GM12878 (cell line): ENCODE measurements at regions not wholly inside any gene's neighbourhood (a gene's known extent, or its start where the extent isn't known, plus 50 kb on each side); places are given as distances from the start of the nearest gene placed in this dataset.

Experiments
- ATAC-seq: fragments of 200-7000 bp; cut with Tn5 transposase; 3 replicates; pipeline ENCODE4 v1.9.1; 2020; ENCODE audit warnings: mild to moderate bottlenecking, moderate library complexity
- BruUV-seq: library from RNA; stranded (reverse); fragments of 400-500 nt; replicated peaks from 2 replicates; lab custom pipeline; 2021; lab: Mats Ljungman, UMichigan
- CTCF ChIA-PET: fragments of 300-600 bp; sonication (Branson Sonifier 250); formaldehyde crosslinking; extraction: SDS; loops from one replicate; lab custom pipeline; 2021; ENCODE audit warnings: inconsistent platforms; lab: Yijun Ruan, JAX
- POLR2A ChIA-PET: fragments of 350-600 bp; formaldehyde crosslinking; extraction: SDS; loops from one replicate; lab custom pipeline; 2021; ENCODE audit warnings: inconsistent platforms; lab: Charles Lee
- RAD21 ChIA-PET: fragments of 300-600 bp; sonication (Branson Sonifier 250); formaldehyde crosslinking; loops from one replicate; lab custom pipeline; 2023; ENCODE audit warnings: antibody characterized with exemption; ENCODE audit not compliant: unreplicated experiment; lab: Charles Lee
- SMC1A ChIA-PET: fragments of 300-600 bp; sonication (Branson Sonifier 250); formaldehyde crosslinking; loops from one replicate; lab custom pipeline; 2023; ENCODE audit not compliant: unreplicated experiment, uncharacterized antibody; lab: Charles Lee
- DNase-seq: peaks from one replicate; pipeline ENCODE4 v3.0.0-alpha.2; 2011; ENCODE audit warnings: low read depth, low spot score
- FAIRE-seq: peaks from 3 replicates; lab custom pipeline; 2011; peaks lifted over from hg19 to GRCh38; lab: Jason Lieb, UNC
- H2AFZ ChIP-seq: 2 replicates; pipeline ENCODE4 v1.6.0; 2011; ENCODE audit warnings: low read depth, low read length, control low read depth; ENCODE audit not compliant: control insufficient read depth
- H3K27ac ChIP-seq: 2 replicates; pipeline ENCODE4 v1.5.1; 2011; ENCODE audit warnings: control low read depth; ENCODE audit not compliant: control insufficient read depth, insufficient read depth
- H3K27me3 ChIP-seq, 2 experiments: replicated peaks in 1 of 2; 2 replicates each; pipeline versions ENCODE4 v1.6.0 to v1.6.1; 2011; ENCODE audit warnings: low read length in 1 of 2; ENCODE audit not compliant: control insufficient read depth in 2 of 2, insufficient read depth in 2 of 2
- H3K36me3 ChIP-seq, 2 experiments: 2 replicates each; pipeline ENCODE4 v1.5.1; 2011; ENCODE audit warnings: low read length in 1 of 2; ENCODE audit not compliant: control insufficient read depth in 2 of 2, insufficient read depth in 2 of 2
- H3K4me1 ChIP-seq: 2 replicates; pipeline ENCODE4 v1.6.1; 2011; ENCODE audit warnings: mild to moderate bottlenecking, low read length, moderate library complexity, mixed read lengths; ENCODE audit not compliant: control insufficient read depth, insufficient read depth
- H3K4me2 ChIP-seq: 2 replicates; pipeline ENCODE4 v1.6.0; 2011; ENCODE audit warnings: control low read depth; ENCODE audit not compliant: control insufficient read depth, insufficient read depth
- H3K4me3 ChIP-seq: fragments of 200-600 bp; sonication (generic); 2 replicates; pipeline ENCODE4 v1.5.1; 2016
- H3K79me2 ChIP-seq: 2 replicates; pipeline ENCODE4 v1.6.0; 2011; ENCODE audit warnings: low read length; ENCODE audit not compliant: control insufficient read depth, insufficient read depth
- H3K9ac ChIP-seq: 2 replicates; pipeline ENCODE4 v1.8.0; 2011; ENCODE audit warnings: low read length, control low read depth, mixed read lengths; ENCODE audit not compliant: control insufficient read depth, insufficient read depth
- H3K9me3 ChIP-seq: replicated peaks from 3 replicates; pipeline ENCODE4 v1.5.1; 2011; ENCODE audit warnings: mild to moderate bottlenecking, low read length; ENCODE audit not compliant: control insufficient read depth, insufficient read depth
- H4K20me1 ChIP-seq: 2 replicates; pipeline ENCODE4 v1.6.0; 2011; ENCODE audit not compliant: control insufficient read depth, insufficient read depth
- CBFB ChIP-seq: IDR thresholded peaks from 2 replicates; pipeline ENCODE4 v1.6.1; 2016; ENCODE audit warnings: antibody characterized with exemption, low read depth
- HCFC1 ChIP-seq: fragments of 150-350 bp; IDR thresholded peaks from 2 replicates; pipeline ENCODE4 v1.6.1; 2014; ENCODE audit warnings: low read length
- IRF4 ChIP-seq: IDR thresholded peaks from 2 replicates; pipeline ENCODE4 v1.6.1; 2011; ENCODE audit warnings: low read depth, low read length
- NR2C1 ChIP-seq: fragments of 450-650 bp; IDR thresholded peaks from 2 replicates; pipeline ENCODE4 v1.6.1; 2017; ENCODE audit warnings: antibody characterized with exemption, mild to moderate bottlenecking, moderate library complexity
- RAD51 ChIP-seq: fragments of 450-650 bp; IDR thresholded peaks from 2 replicates; pipeline ENCODE4 v1.6.1; 2016; ENCODE audit warnings: moderate library complexity, mild to moderate bottlenecking, inconsistent platforms
- RCOR1 ChIP-seq: conservative IDR thresholded peaks from 2 replicates; pipeline ENCODE4 v1.6.1; 2012; ENCODE audit warnings: low read depth, low read length, improper control_type of control experiment
- RUNX3 ChIP-seq: IDR thresholded peaks from 2 replicates; pipeline ENCODE4 v1.6.1; 2012; ENCODE audit warnings: low read length, inconsistent platforms
- SP1 ChIP-seq: IDR thresholded peaks from one replicate; pipeline ENCODE4 v1.6.1; 2011; ENCODE audit warnings: low read depth, low read length
- STAT3 ChIP-seq: IDR thresholded peaks from 2 replicates; pipeline ENCODE4 v1.6.1; 2011; ENCODE audit warnings: low read depth, low read length, improper control_type of control experiment
- ZNF217 ChIP-seq: fragments of 450-650 bp; IDR thresholded peaks from 2 replicates; pipeline ENCODE4 v1.6.1; 2017; ENCODE audit warnings: antibody characterized with exemption, mild to moderate bottlenecking
- WGBS: methylation state at CpG from one replicate; pipeline ENCODE4 v1.1.6; 2016; ENCODE audit warnings: low lambda C conversion rate; ENCODE audit not compliant: insufficient replicate concordance, insufficient coverage; ENCODE audit errors: missing lambda C conversion rate; 5-methylcytosine and 5-hydroxymethylcytosine counted together
- in situ Hi-C: fragments of 300-500 bp; cut with MboI; formaldehyde crosslinking; loops from 9 replicates; pipeline ENCODE4 v1.14.3; 2018; ENCODE audit warnings: mixed read lengths
- intact Hi-C: fragments of 100-400 bp; cut with micrococcal nuclease; formaldehyde crosslinking; loops from one replicate; pipeline ENCODE4 v1.14.2; 2022; ENCODE audit not compliant: unreplicated experiment

- no peak for DNase-seq
- in situ Hi-C loops = no loop called here
Observed at GRCh38 chr4:23720556-23720955, 169.3 kb downstream of the PPARGC1A start.

GRCh38 chr4:23718435-23718834 lies 171.4 kb downstream of the PPARGC1A start:
- H3K4me2 ChIP-seq = no peak overlapping the region
- no peak overlapping the region for H2AFZ ChIP-seq
- WGBS = 70% methylated on average over 2 of the region's 2 CpGs
- no peaks in the 10 kb centered on the region for H3K4me1 ChIP-seq
- no peaks in the 10 kb centered on the region for H3K27me3 ChIP-seq
- H3K9me3 ChIP-seq = no peaks in the 10 kb centered on the region
- no peak overlapping the region for H3K4me3 ChIP-seq
- no peaks in the 10 kb centered on the region for H3K79me2 ChIP-seq
- no peak overlapping the region for H3K9ac ChIP-seq
- H3K27ac ChIP-seq = no peak overlapping the region
- DNase-seq (no peak), ATAC-seq (no peak), FAIRE-seq (no peak)
- ChIA-PET POLR2A (no interaction called here), CTCF (interaction anchor here (1.3 kb wide), 1 partner anchor 15 kb away, joined by 3 read pairs; no protein-coding TSS in a partner anchor), RAD21 (no interaction called here), SMC1A (interaction anchor here (1.1 to 1.4 kb wide), 4 partner anchors 10 to 701 kb away, joined by 3 to 4 read pairs (median 3); no protein-coding TSS in a partner anchor)
- intact Hi-C loops (loop anchor here (10.0 kb wide), 1 partner anchor 584 kb away; no protein-coding TSS in a partner anchor), in situ Hi-C loops (no loop called here)
- TF ChIP-seq ZNF217 (no peak), HCFC1 (no peak), RUNX3 (no peak)
- H3K36me3 ChIP-seq = no peaks in the 10 kb centered on the region
- no TSS peak for BruUV-seq
- H4K20me1 ChIP-seq = no peaks in the 10 kb centered on the region

More at GRCh38 chr4:23720556-23720955, 169.3 kb downstream of the PPARGC1A start:
- CTCF ChIA-PET = interaction anchor here (1.6 kb wide), 1 partner anchor 10 kb away, joined by 3 read pairs; no protein-coding TSS in a partner anchor
- Histone ChIP-seq H4K20me1 (no peaks in the 10 kb centered on the region), H3K4me1 (no peaks in the 10 kb centered on the region), H3K36me3 (no peaks in the 10 kb centered on the region), H3K27ac (no peak overlapping the region), H3K9ac (no peak overlapping the region), H3K79me2 (no peaks in the 10 kb centered on the region), H3K4me2 (no peak overlapping the region), H2AFZ (no peak overlapping the region), H3K4me3 (no peak overlapping the region), H3K27me3 (no peaks in the 10 kb centered on the region), H3K9me3 (no peaks in the 10 kb centered on the region)
- RAD21 ChIA-PET = no interaction called here
- TF ChIP-seq CBFB = no peak
- TF ChIP-seq RAD51 = no peak
- TF ChIP-seq SP1 = no peak
- TF ChIP-seq NR2C1 = no peak
- no peak for TF ChIP-seq RCOR1
- no peak for TF ChIP-seq IRF4
- TF ChIP-seq STAT3 = no peak
- no peak for ATAC-seq
- FAIRE-seq = no peak
- WGBS = 31% methylated on average over 2 of the region's 2 CpGs
- intact Hi-C loops = no loop called here
- BruUV-seq = no TSS peak
- SMC1A ChIA-PET = interaction anchor here (1.5 kb wide), 1 partner anchor 13 kb away, joined by 3 read pairs; no protein-coding TSS in a partner anchor
- POLR2A ChIA-PET = no interaction called here
